Skeletal muscle cell (primary cell): ENCODE measurements at regions not wholly inside any gene's neighbourhood (a gene's known extent, or its start where the extent isn't known, plus 50 kb on each side); places are given as distances from the start of the nearest gene placed in this dataset.

Source experiments
- DNase-seq: peaks from one replicate; pipeline ENCODE4 v3.0.0-alpha.2; 2010; ENCODE audit warnings: low read depth
- H3K4me3 ChIP-seq: 2 replicates; pipeline ENCODE4 v1.5.1; 2011; ENCODE audit warnings: low read depth, mild to moderate bottlenecking, control low read depth, low read length, moderate library complexity

DNA sequence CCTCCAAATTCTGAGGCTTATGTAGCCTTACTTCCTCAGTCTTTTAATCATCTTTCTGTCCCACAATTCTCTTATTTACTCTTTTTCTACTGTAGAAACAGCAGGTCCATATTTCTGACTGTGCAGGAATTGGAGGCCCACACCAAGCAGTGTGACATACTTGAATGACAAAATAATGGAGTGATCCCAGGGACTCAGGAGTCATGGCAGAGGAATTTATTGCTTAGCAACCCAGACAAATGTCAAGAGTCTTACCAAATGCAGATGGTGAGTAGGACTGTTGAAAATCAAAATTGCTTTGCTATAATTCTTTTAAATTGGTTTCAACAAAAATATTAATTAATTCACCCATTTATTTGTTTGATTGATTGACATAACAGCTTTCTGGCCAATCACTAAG lies 59.9 kb downstream of the HTR1B start:
- no peak for DNase-seq
- H3K4me3 ChIP-seq = no peak overlapping the region

DNA sequence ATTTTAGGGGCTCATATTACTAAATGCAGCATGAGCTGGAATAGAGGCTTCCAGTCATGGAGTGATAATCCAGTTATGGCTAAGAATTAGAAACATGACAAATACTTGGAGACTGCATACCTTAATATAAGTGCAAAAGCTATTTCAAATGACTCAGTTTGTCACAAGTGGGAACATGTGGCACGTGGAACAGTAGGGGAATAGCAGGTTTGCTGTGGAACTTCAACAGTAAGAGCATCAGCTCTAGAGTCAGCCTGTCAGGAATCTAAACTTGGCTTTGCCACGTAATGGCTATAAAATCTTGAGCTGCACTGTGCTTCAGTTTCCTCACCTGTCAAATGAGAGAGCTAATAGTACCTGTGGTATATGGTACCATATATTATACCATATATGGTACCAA lies 62.1 kb downstream of the HTR1B start:
- H3K4me3 ChIP-seq = no peak overlapping the region
- DNase-seq = no peak

DNA sequence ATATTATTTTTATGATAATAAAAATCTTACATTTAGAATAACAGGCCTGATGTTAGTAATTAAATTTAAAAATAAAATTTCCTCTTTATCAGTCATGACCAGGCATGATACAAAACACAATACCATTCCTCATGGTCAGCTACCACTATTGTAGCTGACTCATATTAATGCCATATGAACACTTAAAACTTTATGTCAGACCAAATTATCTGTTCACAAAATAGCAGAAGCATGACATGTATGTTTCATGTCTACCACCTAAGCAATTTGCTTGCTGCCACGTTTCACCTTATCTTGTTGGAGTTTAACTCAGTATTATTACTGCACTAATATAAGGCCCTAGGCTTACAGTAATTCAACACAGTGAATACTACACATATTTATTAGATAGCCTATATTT lies 65.7 kb downstream of the HTR1B start:
- no peak overlapping the region for H3K4me3 ChIP-seq
- DNase-seq = no peak

DNA sequence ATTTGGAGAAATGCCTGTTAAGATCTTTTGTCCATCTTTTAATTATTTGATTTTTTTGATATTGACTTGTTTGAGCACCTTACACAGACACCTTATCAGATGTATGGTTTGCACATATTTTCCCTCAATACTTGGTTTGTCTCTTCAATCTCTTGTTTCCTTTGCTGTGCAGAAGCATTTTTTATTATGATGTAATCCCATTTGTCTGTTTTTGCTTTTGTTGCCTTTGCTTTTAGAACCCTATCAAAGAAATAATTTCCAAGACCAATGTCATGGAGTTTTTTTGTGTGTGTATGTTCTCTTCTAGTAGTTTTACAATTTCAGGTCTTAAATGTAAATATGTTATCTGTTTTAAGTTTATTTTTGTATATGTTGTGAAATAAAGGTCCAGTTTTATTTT lies 73.9 kb downstream of the HTR1B start:
- DNase-seq = no peak

DNA sequence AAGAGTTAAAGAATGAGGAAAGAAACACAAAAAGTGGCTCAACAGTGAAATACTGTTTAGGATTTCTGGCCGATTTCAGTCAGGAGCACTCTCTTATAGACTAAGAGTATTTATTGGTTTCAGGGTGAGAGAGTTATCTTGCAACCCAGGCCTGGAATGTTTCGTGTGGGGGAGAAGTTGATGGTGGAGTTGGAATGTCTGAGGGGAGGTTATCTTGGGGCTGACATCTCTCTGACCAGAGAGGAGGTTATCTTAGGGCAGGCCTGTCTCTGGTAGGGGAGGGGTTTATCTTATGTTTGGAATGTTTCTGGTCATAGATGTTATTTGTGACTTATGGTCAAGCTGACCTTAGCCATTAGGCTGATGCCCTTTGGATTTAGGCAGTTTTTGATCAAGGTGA lies 80.3 kb downstream of the HTR1B start:
- DNase-seq = no peak
- H3K4me3 ChIP-seq = no peak overlapping the region

More for the DNA sequence above, 73.9 kb downstream of the HTR1B start:
- H3K4me3 ChIP-seq = no peak overlapping the region

DNA sequence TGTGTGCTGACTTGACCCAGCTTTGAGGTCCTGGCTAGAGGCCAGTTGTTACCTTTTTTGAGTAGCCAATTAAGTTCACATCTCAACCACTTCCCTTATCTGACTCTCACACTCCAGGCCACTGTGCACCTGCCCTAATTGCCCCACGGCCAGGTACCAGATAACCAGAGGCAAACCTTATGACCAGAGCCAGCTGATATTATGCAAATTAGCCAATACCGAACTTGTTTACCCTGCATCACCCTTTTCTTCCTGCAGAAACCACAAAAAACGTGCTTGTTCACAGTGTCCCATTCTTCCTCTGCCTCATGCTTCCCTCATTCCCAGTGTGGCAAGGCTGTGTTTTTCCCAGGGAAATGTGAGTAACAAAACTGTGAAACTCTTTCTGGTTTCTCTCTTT lies 89.3 kb downstream of the HTR1B start:
- H3K4me3 ChIP-seq = no peak overlapping the region
- DNase-seq = no peak

DNA sequence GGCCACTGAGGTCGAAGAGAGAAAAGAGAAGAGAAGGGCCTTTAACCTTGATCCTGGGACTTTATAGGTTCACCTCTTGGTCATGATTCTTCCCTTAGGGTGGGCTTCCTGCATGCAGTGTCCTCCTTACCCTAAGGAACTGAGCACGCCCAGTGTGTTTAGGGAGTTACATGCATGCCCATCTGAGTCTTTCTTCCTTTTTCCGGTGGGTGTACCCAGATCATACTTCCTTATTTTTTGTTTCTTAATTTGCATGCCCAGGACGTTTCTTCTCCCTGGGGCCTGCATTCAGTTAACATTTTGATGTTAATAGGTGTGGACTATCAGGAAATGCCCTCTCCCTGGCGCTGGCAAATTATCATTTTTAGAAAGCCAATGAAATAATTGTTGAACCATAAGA lies 91.5 kb downstream of the HTR1B start:
- H3K4me3 ChIP-seq = no peak overlapping the region
- DNase-seq = no peak

DNA sequence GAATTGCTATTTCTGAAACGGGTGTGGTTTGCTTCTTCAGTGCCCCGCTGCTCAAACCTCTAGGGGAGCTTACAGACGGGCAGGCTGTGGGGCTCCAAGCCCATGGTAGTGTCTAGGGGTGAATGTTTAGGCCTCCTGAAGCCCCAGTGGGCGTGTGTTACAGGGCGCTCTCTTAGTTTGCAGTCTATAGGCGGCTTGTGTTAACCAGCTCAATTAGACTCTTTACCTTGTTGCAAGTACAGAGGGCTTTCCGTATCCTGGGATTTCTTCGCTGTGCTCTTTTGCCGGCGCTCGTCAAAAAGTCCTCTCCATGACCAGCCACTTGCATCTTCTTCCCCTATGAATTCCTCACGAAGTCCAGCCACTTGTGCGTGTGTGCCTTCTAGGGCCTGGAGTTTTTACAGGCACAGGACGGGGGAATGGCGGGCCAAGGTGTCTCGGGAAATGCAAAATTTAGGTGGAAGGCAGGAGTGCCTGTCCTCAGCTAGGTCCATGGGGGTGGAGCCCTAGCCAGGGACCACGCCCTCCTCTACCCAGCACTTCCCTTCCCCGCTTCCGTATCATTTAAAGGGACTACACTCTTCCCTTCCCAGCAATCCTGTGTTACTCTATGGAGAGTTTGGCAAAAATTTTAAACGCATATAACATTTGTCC lies 94.5 kb downstream of the HTR1B start:
- peak overlapping the region; percentile 52 for H3K4me3 ChIP-seq
- DNase-seq = no peak

DNA sequence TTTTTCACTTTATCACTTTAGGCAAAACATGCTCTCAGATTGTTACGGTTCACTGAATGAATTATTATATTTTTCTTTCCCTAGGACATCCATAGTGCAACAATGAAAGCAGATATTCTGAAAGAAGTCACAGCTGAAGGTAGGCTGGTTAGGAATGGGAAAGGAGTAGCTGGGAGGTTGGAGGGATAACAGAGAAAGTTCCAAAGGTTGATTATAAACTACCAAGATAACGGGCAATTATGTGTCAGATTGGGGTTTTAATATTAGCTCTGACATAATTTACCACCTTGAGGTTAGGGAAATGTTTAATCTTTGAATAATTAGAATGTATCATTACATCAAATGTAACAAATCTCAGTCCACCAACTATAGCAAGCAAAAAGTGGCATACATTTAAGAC lies 96.5 kb downstream of the HTR1B start:
- DNase-seq = no peak
- H3K4me3 ChIP-seq = no peak overlapping the region

DNA sequence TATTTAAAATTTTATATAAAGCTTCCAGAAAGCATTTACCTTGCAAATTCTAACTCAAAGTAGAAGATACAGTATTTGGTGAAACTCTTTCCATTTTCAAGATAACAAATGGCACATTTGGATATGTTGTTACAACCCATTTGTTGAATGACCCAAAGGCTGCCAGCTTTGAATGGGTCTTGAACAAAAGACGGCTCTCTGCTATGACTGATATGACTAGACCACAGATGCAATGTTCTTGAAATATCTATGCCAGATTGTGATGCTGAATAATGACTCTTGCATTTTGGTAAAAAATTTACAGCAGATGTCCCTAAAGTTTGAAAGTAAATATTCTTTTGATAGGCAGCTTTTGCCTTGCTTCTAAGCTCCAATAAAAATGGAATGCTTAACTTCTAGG lies 99.6 kb downstream of the HTR1B start:
- no peak overlapping the region for H3K4me3 ChIP-seq
- no peak for DNase-seq

DNA sequence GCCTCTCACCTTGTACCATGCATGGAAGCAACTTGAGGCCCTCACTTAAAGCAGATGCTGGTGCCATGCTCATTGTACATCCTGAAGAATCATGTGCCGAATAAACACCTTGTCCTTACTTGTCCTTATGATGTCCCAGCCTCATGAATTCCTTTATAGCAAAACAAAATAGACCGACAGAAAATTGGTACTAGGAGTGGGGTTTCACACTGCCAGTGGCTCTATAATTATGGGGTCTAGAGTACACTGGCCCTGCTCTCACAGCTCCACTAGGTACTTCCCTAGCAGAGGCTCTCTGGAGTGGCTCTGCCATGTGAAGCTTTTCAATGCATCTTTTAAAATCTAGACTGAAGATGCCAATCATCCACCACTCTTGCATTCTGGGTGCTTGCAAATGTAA lies 101.2 kb downstream of the HTR1B start:
- no peak for DNase-seq
- no peak overlapping the region for H3K4me3 ChIP-seq

DNA sequence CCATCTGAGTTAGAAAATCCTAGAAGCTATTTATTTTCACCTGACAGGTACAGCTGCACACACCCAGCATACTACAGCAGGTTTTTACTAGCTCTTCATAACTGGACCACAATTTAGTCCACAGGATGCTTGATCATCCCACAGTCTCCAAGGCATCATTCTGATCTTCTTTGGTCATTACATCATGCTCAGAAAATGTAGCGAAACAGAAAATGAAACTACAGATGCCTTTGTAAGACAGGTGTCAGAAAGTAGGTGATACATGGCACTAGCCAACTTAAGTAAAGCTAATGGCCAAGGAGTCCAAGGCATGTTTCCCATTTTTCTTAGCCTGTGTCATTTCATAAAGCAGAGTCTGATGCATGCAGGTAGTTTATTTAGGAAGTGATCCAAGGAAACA lies 102.3 kb downstream of the HTR1B start:
- H3K4me3 ChIP-seq = no peak overlapping the region
- DNase-seq = no peak

DNA sequence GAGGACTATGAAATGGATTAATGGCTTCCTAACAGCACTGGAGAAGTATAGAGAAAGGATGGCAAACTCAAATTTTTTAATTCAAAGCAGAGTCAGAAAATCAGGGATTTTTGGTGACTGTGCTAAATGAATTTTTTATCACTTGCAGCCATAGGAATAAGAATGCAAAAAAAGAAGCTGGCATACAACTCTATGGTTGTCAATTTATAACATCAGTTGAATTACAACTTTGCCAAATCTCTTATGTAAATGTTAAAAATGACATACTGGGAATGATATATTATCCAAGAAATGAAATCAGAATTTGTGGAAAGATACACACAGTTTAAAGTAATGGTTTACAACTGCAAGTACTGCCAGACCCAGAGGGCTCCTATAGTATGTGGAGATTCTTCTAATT lies 106.5 kb downstream of the HTR1B start:
- no peak overlapping the region for H3K4me3 ChIP-seq
- no peak for DNase-seq

DNA sequence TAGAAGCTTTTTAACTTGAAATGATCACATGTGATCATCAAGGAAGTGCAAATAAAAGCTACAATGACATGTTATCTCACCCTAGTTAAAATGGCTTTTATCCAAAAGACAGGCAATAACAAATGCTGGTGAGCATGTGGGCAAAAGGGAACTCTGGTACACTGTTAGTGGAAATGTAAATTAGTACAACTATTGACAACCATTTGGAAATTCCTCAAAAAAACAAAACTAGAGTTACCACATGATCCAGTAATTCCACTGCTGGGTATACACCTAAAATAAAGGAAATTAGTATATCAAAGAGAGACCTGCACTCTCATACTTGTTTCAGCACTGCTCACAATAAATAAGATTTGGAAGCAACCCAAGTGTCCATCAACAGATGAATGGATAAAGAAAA lies 108.7 kb downstream of the HTR1B start:
- H3K4me3 ChIP-seq = no peak overlapping the region
- no peak for DNase-seq

DNA sequence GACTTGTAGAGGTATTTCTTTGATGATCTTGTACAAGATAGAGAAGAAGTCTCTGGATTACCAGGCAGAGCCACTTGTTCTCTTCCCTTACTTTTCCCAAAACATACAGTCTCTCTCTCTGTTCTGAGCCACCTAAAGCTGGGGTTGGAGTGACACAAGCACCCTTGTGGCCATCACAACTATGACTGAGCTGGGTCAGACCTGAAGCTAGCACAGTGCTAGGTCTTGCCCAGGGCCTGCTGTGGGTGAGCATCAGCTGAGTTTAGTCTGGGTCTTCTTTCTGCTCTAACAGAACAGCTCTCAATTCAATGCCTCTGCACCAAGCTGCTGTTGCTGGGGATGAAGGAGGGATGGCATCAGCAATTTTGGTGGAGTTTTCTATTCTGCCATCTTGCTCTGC lies 110.2 kb downstream of the HTR1B start:
- DNase-seq = no peak
- H3K4me3 ChIP-seq = no peak overlapping the region

DNA sequence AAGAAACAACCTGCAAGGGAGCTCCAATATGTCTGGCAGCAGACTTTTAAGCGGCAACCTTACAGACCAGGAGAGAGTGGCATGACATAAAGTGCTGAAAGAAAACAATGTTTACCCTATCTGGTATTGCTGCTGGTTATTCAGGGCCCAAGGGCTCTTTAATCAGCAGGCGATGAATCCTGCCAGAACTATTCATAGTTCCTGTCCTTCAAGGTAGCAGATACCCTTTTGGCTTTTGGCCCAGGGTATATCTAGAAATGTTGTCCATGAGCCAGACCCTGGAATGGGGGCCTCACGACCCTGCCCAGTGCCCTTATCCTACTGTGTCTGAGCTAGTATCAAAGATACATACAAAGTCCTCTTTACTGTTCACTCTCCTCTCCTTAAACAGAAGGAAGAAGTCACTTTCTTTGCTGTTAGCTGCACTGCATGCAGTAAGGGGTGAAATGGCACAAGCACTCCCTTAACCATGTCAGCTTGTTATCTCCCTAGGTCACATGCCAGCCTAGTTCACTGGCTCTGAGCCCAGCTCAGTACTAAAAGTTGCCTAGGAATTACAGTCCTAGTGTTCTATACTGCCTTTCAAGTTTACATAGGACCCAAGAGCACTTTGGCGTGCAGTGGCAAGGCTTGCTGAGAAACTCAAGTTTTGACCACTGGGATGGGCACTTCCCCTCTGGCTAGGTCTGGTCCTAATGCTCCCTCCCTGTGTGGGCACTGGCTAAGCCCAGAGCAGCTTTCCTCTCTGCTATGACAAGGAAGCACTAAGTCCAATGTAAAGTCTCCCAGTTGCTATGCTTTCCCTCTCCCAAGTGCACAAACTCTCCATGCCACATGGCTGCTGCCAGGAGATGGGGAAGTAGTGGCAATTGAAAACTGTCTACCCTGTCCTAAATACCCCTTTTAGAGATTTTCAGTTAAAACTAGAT lies 122.0 kb downstream of the HTR1B start:
- no peak for DNase-seq
- H3K4me3 ChIP-seq = no peak overlapping the region

DNA sequence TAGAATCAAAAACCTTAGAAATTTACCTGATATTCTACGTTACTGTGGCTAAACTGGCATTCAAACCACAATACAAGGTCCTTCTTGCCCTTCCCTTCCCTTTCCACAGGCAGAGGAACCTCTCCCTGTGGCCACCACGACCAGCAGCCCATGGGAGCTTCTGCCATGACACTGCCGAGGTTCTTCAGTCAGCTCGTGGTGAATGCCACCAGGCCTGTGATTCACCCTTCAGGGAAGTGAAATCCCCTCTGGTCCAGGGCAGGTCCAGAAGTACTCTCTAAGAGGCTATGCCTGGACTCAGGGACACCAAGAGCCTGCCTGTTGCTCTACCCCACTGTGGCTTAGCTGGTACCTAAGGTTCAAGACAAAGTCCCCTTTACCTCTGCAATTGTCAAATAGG lies 123.0 kb downstream of the HTR1B start:
- no peak overlapping the region for H3K4me3 ChIP-seq
- DNase-seq = no peak

DNA sequence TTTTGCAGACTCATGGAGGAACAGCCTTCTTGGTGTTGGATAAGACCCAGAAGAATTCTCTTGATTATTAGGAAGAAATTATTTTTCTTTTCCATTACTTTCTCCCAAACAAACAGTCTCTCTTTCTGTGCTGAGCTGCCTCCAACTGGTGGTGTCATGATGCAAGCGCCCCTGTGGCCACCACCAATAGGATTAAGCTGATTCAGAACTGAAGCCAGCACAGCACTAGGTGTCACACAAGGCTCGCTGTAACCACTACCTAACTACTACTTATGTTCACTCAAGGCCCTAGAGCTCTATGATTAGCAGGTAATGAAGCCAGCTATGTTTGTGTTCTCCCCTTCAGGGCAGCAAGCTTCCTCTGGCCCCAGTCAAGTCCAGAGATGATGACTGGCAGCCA lies 123.4 kb downstream of the HTR1B start:
- no peak overlapping the region for H3K4me3 ChIP-seq
- DNase-seq = no peak

DNA sequence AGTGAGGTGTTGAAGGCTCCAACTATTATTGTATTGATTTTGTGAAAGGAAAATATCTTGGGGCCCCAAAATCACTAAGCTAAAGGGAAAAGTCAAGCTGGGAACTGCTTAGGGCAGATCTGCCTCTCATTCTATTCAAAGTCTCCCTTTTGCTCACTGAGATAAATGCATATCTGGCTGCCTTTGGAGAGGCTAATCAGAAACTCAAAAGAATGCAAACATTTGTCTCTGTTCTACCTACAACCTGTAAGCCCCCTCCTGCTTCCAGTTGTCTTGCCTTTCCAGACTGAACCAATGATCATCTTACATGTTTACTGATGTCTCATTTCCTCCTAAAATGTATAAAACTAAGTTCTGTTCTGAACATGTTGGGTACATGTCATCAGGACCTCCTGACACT lies 125.9 kb downstream of the HTR1B start:
- DNase-seq = no peak

DNA sequence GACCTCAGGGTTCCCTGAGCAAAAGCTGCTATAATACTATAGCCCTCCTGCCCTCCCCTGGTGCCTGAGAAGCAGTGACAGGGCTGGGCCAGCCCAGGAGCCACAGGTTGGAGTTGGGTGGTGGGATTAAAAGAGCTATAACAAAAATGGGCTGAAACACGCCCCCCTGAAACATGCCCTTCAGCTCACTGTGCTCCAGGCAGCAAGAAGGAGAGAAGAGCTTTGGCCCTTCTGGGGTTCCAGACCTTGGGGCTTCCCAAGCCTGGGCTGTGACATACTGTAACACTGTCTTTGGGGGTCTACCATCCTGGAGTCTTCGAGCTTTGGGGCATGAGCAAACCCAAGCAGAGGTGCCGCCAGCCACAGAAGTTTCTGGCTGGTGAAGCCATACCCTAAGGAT lies 129.2 kb downstream of the HTR1B start:
- H3K4me3 ChIP-seq = no peak overlapping the region
- no peak for DNase-seq

More for the DNA sequence above, 125.9 kb downstream of the HTR1B start:
- H3K4me3 ChIP-seq = no peak overlapping the region
